GM19455 (cell line): ENCODE measurements at regions not wholly inside any gene's neighbourhood (a gene's known extent, or its start where the extent isn't known, plus 50 kb on each side); places are given as distances from the start of the nearest gene placed in this dataset.
"Not testable (repeated sequence)": the region's sequence is repeated elsewhere in the genome, so short reads cannot be mapped to it uniquely, and the experiment has no call there.

Experiments used
- ATAC-seq: cut with Tn5 transposase; IDR thresholded peaks from one replicate; pipeline ENCODE4 v1.9.1; 2021; ENCODE audit not compliant: unreplicated experiment

DNA sequence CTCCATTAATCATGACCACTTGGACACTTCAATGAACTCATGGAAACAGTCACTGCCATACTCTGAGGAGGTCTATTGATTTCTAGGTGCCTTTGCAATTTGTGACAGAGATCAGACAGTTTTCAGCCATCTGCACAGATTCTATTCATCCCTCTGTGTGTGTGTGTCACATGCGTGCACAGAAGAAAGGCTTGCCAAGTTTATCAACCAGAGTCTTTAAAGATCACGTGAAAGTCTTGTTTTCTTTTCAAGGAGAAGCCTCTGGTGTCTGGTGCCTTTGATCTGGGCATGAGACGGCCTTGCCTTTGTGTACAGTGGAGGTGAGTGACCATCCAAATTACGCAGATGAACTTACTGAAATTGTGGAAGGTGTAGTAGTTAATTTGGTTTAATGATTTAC, 164.2 kb downstream of the VAPA start:
- no peak for ATAC-seq

DNA sequence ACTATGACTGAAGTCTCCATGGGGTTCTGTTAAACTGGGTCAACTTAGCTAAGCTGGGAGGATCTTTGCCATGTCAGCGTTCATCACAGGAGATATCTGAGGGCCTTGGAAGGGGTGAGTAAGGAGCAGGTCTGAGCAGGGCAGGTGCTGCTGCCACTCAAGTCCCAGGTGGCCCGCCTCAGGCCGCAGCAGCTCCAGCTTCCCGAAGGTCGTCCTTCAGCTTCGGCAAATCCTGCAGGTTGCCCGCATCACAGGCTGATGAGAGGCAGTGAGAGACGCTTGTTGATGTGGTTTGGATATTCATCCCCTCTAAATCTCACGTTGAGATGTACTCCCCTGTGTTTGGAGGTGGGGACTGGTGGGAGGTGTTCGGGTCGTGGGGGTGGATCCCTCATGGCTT, 166.6 kb downstream of the VAPA start:
- no peak for ATAC-seq

DNA sequence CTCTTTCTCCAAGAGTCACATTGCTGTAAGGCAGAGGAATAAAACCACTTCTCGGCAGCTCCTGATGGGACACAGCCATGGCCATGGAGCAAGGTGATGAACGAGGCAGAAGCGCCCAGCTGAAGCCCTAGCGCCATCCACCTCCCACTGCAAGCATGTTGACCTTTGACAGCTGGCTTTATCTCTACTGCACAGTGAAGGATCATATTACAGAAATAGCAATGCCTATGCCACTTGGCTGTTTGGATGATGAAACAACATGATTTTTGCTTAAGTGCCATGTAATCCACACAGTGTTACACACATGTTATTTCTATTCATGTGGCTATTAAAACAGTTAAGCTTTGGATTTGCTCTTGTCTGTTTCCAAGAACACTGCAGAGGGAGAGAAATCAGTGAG, 167.7 kb downstream of the VAPA start:
- no peak for ATAC-seq

- ATAC-seq: no peak
These were observed 171.6 kb downstream of the VAPA start for GRCh38 chr18:10085416-10085815.

GRCh38 chr18:10085876-10086275, 172.1 kb downstream of the VAPA start:
- no peak for ATAC-seq

GRCh38 chr18:10086458-10087210, 172.8 kb downstream of the VAPA start:
- no peak for ATAC-seq

GRCh38 chr18:10088734-10089133, 174.9 kb downstream of the VAPA start:
- no peak for ATAC-seq

DNA sequence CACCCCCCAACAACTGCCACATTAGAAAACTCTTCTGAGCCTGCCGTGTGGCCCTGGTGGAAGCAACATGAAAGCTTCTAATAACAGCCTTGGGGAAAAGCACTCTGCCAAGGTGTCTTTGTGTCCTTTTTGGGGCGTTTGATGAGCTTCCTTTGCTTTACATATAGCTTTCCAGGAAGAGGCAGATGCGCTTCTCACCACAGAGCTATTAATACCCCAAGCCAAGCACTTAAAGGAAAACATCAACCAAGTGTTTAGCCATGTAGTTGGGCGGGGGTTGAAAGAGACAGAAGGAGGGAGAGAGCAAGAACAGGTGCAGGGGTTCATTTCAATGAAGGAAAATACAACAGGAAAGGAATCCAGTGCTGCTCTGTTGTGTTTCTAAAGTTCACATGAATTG, 176.1 kb downstream of the VAPA start:
- no peak for ATAC-seq

GRCh38 chr18:10090668-10091067, 176.9 kb downstream of the VAPA start:
- no peak for ATAC-seq

DNA sequence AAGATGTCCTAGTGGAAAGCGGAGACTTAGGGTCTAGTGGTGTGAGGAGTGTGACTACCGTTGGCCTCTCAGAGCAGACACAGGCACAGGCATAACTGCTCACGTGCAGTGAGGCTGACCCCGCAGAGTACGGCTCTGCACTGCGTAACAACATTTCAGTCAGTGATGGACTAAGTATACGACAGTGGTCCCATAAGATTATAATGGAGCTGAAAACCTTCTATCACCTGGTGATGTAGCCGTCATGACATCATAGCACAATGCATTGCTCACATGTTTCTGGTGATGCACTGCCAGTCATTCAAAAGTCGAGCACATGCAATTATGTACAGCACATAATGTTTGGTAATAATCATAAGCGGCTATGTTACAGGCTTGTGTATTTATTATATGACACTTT, 179.6 kb downstream of the VAPA start:
- ATAC-seq: no peak

DNA sequence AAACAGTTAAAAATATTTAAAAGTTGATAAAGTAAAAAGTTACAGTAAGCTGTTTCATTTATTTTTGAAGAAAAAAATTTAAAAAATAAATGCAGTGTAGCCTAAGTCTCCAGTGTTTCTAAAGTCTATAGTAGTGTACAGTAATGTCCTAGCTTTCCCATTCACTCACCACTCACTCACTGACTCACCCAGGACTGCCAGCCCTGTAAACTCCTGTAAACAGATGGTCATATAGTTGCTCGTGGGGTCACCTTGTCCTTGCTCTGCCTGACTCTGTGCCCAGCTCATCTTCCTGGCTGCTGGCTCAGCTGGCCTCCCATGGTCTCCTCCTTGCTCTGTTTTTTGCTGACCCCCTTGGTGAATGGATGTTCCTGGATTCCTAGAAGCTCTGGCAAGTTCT, 180.3 kb downstream of the VAPA start:
- ATAC-seq: no peak

DNA sequence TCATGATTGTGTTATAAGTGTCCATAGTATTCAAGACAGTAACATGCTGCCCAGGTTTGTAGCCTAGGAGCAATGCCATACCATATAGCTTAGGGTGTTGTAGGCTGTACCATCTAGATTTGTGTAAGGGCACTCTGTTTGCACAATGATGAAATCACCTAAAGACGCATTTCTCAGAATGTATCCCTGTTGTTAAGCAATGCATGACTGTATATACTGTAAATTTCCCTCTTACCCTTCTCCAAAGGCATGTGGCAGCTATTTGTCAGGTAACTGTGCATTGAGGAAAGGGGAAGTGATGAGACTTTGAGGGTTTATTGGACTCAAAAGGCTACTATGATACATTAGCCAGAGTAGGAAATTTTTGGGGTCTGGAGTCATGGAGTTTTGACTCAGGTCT, 180.8 kb downstream of the VAPA start:
- no peak for ATAC-seq

- ATAC-seq: no peak
These were observed 181.5 kb downstream of the VAPA start for GRCh38 chr18:10095356-10095755.

DNA sequence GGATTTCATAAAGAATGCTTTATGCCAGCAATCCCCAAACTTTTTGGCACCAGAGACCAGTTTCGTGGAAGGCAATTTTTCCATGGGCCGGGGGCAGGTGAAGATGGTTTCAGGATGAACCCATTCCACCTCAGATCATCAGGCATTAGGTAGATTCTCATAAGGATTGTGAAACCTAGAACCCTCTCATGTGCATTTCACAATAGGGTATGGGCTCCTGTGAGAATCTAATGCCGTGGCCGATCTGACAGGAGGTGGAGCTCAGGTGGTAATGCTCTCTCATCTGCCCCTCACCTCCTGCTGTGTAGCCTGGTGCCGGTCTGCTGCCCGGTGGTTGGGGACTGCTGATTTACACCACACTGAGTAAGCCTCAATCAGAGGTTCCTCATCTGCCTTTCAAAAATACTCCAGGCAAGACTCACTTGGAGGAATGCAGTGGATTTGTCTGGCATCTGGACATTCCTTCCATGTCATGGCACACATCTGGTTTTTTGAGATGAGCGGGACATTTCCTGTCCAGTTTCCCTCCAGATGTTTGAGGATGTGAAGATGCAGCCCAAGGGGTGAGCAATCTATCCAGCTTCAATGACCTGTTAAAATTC, 185.8 kb downstream of the VAPA start:
- no peak for ATAC-seq

DNA sequence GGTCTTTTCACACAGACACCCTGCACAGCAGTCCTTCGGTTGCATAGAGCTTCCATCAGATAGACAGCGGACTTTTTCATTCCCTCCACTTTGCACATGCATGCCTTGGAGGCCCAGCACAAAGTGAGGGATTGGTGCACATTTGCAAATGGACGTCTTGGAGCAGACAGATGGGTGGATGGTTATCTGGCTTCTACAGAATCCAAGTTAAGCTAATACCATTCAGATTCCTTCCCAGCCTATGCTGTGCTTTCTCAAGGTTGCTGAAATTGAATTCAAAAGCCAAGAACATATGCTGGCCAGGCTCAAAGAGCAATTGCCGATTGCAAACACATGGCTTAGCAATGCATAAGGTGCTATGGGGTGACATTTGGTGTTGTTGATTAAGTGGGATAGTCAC, 186.4 kb downstream of the VAPA start:
- no peak for ATAC-seq

DNA sequence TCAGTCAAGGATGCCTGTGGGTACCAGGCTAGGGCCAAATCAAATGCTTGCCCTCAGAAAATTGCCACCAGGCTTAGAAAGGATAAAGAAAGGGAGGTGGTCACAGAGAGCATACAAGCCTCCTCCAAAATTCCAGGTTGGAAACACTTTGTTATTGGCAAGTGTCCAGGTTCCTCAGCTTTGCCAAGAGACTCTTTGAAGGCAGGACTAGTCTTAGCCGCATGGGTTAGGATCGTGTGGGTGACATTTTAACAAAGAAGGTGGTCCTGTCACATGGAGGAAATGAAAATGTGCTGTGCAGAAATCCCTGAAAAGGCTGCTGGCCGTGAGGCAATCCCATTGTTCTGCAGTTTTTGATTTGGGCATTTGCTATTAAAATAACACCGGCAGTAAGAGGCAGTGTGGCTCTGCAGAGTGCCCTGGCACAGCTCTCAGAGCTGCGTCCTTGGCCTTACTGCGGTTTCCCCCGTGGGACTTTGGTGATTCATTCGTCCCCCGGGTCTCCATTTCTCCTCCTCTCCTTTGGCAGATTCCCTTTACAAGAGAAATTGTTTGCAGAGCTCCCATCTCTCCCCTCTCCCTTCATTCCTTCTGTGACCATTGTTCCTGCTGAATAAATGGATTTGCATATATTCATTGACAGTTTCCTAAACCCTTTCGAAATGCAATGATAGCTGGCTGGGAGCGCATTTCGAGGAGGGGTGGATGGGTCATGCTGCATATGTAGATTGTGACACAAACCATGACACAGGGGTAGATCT, 187.3 kb downstream of the VAPA start:
- ATAC-seq: no peak

DNA sequence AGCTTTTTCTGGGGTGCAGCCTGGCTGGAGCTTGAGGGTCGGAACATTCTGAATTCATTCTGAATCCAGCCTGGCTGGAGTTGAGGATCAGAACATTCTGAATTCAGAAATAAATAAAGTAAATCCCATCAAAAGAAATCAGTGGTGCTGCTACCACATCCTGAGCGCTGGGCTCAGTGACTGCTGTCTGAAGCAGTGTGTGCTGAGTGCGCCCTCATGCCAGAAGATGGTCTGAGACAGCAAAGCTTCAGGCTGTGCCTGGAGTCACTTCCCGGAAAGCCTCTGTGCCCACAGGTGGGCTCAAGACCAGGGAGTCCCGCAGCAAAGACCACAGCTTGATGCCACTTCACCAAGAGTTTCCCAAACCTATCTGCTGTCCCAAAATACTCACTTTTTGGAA, 187.9 kb downstream of the VAPA start:
- ATAC-seq: no peak

DNA sequence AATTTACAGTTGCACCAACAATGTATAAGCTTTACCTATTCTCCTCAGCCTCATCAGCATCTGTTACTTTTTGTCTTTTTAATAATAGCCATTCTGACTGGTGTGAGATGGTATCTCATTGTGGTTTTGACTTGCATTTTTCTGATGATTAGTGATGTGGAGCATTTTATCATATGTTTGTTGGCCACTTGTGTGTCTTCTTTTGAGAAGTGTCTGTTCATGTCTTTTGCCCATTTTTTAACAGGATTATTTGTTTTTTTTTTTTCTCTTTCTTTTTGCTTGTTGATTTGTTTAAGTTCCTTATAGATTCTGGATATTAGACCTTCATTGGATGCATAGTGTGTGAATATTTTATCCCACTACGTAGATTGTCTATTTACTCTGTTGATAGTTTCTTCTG, 191.3 kb downstream of the VAPA start:
- ATAC-seq: not testable (repeated sequence)

DNA sequence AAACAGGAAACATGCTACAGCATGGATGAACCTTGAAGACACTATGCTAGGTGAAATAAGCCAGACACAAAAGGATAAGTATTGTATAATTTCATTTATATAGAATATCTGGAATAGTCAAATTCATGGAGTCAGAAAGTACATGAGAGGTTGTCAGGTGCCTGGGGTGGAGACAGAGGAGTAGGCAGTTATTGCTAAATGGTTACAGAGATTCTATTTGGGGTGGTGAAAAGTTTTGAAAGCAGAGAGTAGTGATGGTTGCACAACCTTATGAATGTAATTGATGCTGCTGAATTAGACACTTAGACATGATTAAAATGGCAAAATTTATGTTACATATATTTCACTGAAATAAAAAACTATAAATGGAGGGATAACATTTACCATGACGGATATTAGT, 197.4 kb downstream of the VAPA start:
- ATAC-seq: no peak

- no peak for ATAC-seq
These were observed 198.1 kb downstream of the VAPA start for GRCh38 chr18:10111944-10112343.

DNA sequence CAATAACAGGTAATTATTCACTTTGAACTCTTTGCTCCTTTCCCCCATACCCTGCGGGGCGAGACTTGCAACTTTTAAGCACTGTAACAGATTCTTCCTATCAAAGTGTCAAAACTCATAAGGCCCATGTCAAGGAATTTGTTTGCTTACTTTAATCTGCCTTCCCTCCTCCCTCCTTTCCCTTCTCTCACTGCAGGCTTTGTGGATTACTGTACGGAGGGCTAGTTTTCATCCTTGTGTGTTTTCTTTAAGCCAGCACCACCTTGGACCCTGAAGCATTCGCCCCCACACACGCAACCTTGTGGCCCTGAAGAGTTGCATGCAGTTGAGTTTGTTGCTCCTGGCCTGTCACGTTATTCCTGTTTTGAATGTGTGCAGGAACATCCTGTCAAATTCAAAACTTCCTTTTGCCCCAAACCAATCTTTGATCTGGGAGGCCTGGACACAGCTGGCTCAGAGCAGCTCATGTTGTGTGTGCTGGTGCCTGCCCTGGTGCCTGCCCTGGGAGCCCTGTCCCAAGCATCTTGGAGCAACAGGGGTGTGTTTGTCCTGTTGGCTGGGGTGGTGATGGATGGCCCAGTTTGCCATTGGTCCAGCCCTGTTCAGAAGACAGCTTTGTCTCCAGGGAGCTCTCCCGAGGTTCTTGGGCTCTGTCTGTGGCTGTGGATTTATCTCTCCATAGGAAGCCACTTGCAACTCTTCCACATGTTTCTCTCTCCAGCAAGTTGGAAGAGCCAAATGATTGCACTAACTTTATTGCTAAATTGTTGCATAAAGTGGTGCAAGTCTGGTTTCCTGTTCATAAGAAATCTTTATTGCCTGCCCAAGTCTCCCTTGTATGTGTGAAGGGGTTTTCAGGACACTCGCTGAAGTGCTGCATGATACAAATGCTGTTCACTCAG, 199.6 kb downstream of the VAPA start:
- no peak for ATAC-seq
